ENCODE measurements at regions not wholly inside any gene's neighbourhood (a gene's known extent, or its start where the extent isn't known, plus 50 kb on each side); places are given as distances from the start of the nearest gene placed in this dataset.

GRCh38 chr13:107834281-107834680, 381.1 kb downstream of the LIG4 start:
- TF ChIP-seq ELF1 (IDR thresholded peaks at IDR 0.05; ENCODE audit: borderline replicate concordance, low read depth) (no peak), ZBTB33 (IDR thresholded peaks at IDR 0.05; ENCODE audit: extremely low read depth, insufficient replicate concordance, low read length) (no peak), REST (IDR thresholded peaks at IDR 0.05; ENCODE audit: low read depth) (no peak), ZFX (IDR thresholded peaks at IDR 0.05) (no peak), CBX3 (IDR thresholded peaks at IDR 0.05; ENCODE audit: low read depth) (no peak)
- TF ChIP-seq, protein P1, sequence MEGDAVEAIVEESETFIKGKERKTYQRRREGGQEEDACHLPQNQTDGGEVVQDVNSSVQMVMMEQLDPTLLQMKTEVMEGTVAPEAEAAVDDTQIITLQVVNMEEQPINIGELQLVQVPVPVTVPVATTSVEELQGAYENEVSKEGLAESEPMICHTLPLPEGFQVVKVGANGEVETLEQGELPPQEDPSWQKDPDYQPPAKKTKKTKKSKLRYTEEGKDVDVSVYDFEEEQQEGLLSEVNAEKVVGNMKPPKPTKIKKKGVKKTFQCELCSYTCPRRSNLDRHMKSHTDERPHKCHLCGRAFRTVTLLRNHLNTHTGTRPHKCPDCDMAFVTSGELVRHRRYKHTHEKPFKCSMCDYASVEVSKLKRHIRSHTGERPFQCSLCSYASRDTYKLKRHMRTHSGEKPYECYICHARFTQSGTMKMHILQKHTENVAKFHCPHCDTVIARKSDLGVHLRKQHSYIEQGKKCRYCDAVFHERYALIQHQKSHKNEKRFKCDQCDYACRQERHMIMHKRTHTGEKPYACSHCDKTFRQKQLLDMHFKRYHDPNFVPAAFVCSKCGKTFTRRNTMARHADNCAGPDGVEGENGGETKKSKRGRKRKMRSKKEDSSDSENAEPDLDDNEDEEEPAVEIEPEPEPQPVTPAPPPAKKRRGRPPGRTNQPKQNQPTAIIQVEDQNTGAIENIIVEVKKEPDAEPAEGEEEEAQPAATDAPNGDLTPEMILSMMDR (IDR thresholded peaks at IDR 0.05 in 2 of 3, conservative IDR thresholded peaks at IDR 0.05 in 1 of 3; ENCODE audit: borderline replicate concordance in 1 of 3, insufficient read depth in 1 of 3, low read depth in 2 of 3, low read length in 2 of 3), result no peak
- Histone ChIP-seq H3K4me3 (replicated peaks in 1 of 2; ENCODE audit: low read depth in 1 of 2, low read length in 2 of 2) (no peak overlapping the region), H3K79me2 (ENCODE audit: insufficient read depth, low read length) (no peaks in the 10 kb centered on the region), H3K36me3 (ENCODE audit: control insufficient read depth in 1 of 2, insufficient read depth in 2 of 2, low read length in 2 of 2) (no peaks in the 10 kb centered on the region), H3K9me3 (ENCODE audit: control insufficient read depth in 1 of 2, insufficient read depth in 1 of 2, low read depth in 1 of 2, low read length in 2 of 2) (peaks cover 10 to 23% of the 10 kb centered on the region in 2 experiments; a peak in 2 of 4 replicates), H3K27ac (ENCODE audit: low read depth, low read length) (no peak overlapping the region), H3K9ac (ENCODE audit: low read length) (no peak overlapping the region), H3K9me2 (ENCODE audit: insufficient read depth) (no peaks in the 10 kb centered on the region), H3K4me1 (ENCODE audit: control insufficient read depth in 1 of 2, insufficient read depth in 2 of 2, low read length in 2 of 2) (no peaks in the 10 kb centered on the region), H2AFZ (ENCODE audit: low read depth, low read length, poor library complexity, severe bottlenecking) (no peak overlapping the region), H4K20me1 (ENCODE audit: insufficient read depth) (no peaks in the 10 kb centered on the region), H3K4me2 (ENCODE audit: low read length) (no peak overlapping the region), H3K27me3 (ENCODE audit: insufficient read depth, low read length) (no peaks in the 10 kb centered on the region)
- ATAC-seq (no peak), DNase-seq (ENCODE audit: low read depth, low spot score) (no peak)
- no TSS peak for BruUV-seq (replicated peaks)
- ChIA-PET RAD21 (ENCODE audit: low non-redundant PET in 1 of 2, low total read pairs in 2 of 2, uncharacterized antibody in 2 of 2, unreplicated experiment in 2 of 2) (no interaction called here), CTCF (no interaction called here), POLR2A (no interaction called here)
- intact Hi-C loops (cut with micrococcal nuclease), result no loop called here
